ENCODE measurements at regions not wholly inside any gene's neighbourhood (a gene's known extent, or its start where the extent isn't known, plus 50 kb on each side); places are given as distances from the start of the nearest gene placed in this dataset.

GRCh38 chr1:72482736-72483413 lies 200.5 kb upstream of the NEGR1 start:
- H3K4me3 ChIP-seq (ENCODE audit: low read length): no peak overlapping the region
- DNase-seq (ENCODE audit: low read depth): no peak
- TF ChIP-seq CTCF (conservative IDR thresholded peaks at IDR 0.05; ENCODE audit: low read depth, low read length): no peak

DNA sequence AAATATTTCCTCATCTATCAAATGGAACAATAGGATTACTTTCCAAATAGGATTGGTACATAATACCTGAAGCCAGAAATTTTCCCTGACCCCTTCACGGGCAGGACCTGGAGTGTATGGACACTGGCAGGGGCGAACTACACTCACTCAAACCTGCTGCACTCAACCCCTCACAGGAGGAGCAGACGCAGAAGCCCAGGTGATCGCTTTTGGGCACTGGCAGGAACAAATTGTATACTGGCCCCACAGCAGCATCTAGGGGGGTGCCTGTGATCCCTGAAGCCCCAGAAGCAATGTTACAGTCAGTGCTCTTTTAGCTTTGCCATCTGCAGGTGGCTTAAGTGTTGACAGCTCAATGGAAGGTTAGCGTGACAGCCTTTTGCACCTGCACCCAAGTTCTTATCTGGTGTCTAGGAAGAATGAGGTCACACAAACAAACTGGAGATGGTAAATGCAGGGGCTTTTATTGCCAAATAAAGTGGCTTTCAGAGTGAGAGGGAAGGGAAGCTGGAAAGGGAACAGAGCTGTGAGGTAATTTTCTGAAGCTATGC lies 199.2 kb upstream of the NEGR1 start:
- no peak for DNase-seq (ENCODE audit: low read depth)
- no peak for TF ChIP-seq CTCF (conservative IDR thresholded peaks at IDR 0.05; ENCODE audit: low read depth, low read length)
- H3K4me3 ChIP-seq (ENCODE audit: low read length): no peak overlapping the region

- H3K4me3 ChIP-seq (ENCODE audit: low read length): no peak overlapping the region
- no peak for TF ChIP-seq CTCF (conservative IDR thresholded peaks at IDR 0.05; ENCODE audit: low read depth, low read length)
- DNase-seq (ENCODE audit: low read depth): no peak
These were observed 184.0 kb upstream of the NEGR1 start for GRCh38 chr1:72466376-72466775.

- no peak for TF ChIP-seq CTCF (conservative IDR thresholded peaks at IDR 0.05; ENCODE audit: low read depth, low read length)
- DNase-seq (ENCODE audit: low read depth): no peak
- H3K4me3 ChIP-seq (ENCODE audit: low read length): no peak overlapping the region
These were observed 180.0 kb upstream of the NEGR1 start for GRCh38 chr1:72462186-72462905.

DNA sequence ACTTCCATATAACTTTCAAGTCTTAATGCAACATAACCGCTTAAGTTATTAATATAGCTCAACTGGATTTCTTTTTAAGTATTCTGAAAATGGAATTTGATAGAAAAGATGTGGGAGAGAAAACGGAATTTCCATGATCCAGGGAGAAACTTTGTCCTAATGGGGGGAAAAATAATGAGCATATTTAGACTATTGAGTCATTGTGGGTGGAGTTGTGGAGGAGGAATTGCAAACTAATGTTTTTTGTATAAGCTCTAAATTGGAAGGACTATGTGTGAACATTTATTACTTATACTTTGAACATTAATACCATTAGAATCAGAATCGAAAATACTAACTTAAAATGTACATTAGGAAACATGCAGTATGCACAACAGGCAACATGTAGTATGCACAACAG lies 159.9 kb upstream of the NEGR1 start:
- H3K4me3 ChIP-seq (ENCODE audit: low read length): no peak overlapping the region
- no peak for TF ChIP-seq CTCF (conservative IDR thresholded peaks at IDR 0.05; ENCODE audit: low read depth, low read length)
- DNase-seq (ENCODE audit: low read depth): no peak

- no peak for DNase-seq (ENCODE audit: low read depth)
- H3K4me3 ChIP-seq (ENCODE audit: low read length): no peak overlapping the region
- TF ChIP-seq CTCF (conservative IDR thresholded peaks at IDR 0.05; ENCODE audit: low read depth, low read length): no peak
These were observed 156.7 kb upstream of the NEGR1 start for GRCh38 chr1:72439036-72439435.

DNA sequence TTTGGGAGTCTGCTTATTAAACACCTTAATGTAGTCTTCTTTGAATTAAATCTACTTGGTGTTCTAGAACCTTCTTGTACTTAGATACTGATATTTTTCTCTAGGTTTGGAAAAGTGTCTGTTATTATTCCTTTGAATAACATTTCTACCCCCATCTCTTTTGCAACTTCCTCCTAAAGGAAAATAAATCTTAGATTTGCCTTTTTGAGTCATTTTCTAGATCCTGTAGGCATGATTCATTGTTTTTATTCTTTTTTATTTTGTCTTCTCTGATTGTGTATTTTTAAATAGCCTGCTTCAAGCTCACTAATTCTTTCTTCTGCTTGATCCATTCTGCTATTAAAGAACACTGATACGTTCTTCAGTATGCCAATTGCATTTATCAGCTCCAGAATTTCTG lies 155.9 kb upstream of the NEGR1 start:
- no peak overlapping the region for H3K4me3 ChIP-seq (ENCODE audit: low read length)
- DNase-seq (ENCODE audit: low read depth): no peak
- no peak for TF ChIP-seq CTCF (conservative IDR thresholded peaks at IDR 0.05; ENCODE audit: low read depth, low read length)

Measured in retinal pigment epithelial cell (primary cell).